Nephron progenitor cell (in vitro differentiated cells): ENCODE measurements at regions not wholly inside any gene's neighbourhood (a gene's known extent, or its start where the extent isn't known, plus 50 kb on each side); places are given as distances from the start of the nearest gene placed in this dataset.

Experiments used
- DNase-seq: peaks from one replicate; pipeline ENCODE4 v3.0.0; 2021
- H3K27ac Mint-ChIP-seq: 2 replicates; pipeline ENCODE4 v1.8.0; 2021; ENCODE audit warnings: mild to moderate bottlenecking, moderate library complexity, mixed read lengths
- H3K27me3 Mint-ChIP-seq: 2 replicates; pipeline ENCODE4 v1.8.0; 2021; ENCODE audit warnings: mild to moderate bottlenecking, low read depth, mixed read lengths; ENCODE audit not compliant: poor library complexity
- H3K36me3 Mint-ChIP-seq: 2 replicates; pipeline ENCODE4 v1.8.0; 2021; ENCODE audit warnings: low read depth, mixed read lengths
- H3K4me1 Mint-ChIP-seq: 2 replicates; pipeline ENCODE4 v1.8.0; 2021; ENCODE audit warnings: mixed read lengths
- H3K4me3 Mint-ChIP-seq: 2 replicates; pipeline ENCODE4 v1.8.0; 2021; ENCODE audit warnings: mild to moderate bottlenecking, moderate library complexity, mixed read lengths
- H3K9me3 Mint-ChIP-seq: 2 replicates; pipeline ENCODE4 v1.8.0; 2021; ENCODE audit warnings: mild to moderate bottlenecking, moderate library complexity, mixed read lengths
- CTCF ChIP-seq: fragments of 200-600 bp; sonication (generic); IDR thresholded peaks from 2 replicates; pipeline ENCODE4 v1.5.0; 2021; ENCODE audit warnings: antibody characterized with exemption

- peaks cover 6% of the 10 kb centered on the region for H3K4me1 Mint-ChIP-seq
- no peaks in the 10 kb centered on the region for H3K36me3 Mint-ChIP-seq
- peaks cover 12% of the 10 kb centered on the region for H3K27me3 Mint-ChIP-seq
- no peak overlapping the region for H3K27ac Mint-ChIP-seq
- H3K9me3 Mint-ChIP-seq: no peaks in the 10 kb centered on the region
- DNase-seq: no peak
- H3K4me3 Mint-ChIP-seq: no peak overlapping the region
- no peak for TF ChIP-seq CTCF
Measured at GRCh38 chr16:6063526-6063925, 965.9 kb upstream of the EEF2KMT start.

GRCh38 chr16:6059671-6060070 lies 962.1 kb upstream of the EEF2KMT start:
- no peak for DNase-seq

GRCh38 chr16:6057821-6058220 lies 960.2 kb upstream of the EEF2KMT start:
- H3K27ac Mint-ChIP-seq: no peak overlapping the region
- no peaks in the 10 kb centered on the region for H3K27me3 Mint-ChIP-seq
- H3K36me3 Mint-ChIP-seq: no peaks in the 10 kb centered on the region
- H3K4me1 Mint-ChIP-seq: peaks cover 12% of the 10 kb centered on the region
- H3K4me3 Mint-ChIP-seq: no peak overlapping the region
- DNase-seq: no peak
- no peak for TF ChIP-seq CTCF
- H3K9me3 Mint-ChIP-seq: no peaks in the 10 kb centered on the region

More at GRCh38 chr16:6059671-6060070, 962.1 kb upstream of the EEF2KMT start:
- Mint-ChIP-seq H3K4me3 (no peak overlapping the region), H3K27ac (no peak overlapping the region), H3K27me3 (no peaks in the 10 kb centered on the region), H3K36me3 (no peaks in the 10 kb centered on the region), H3K4me1 (peaks cover 12% of the 10 kb centered on the region), H3K9me3 (no peaks in the 10 kb centered on the region)
- TF ChIP-seq CTCF: no peak

- Mint-ChIP-seq H3K27ac (no peak overlapping the region), H3K27me3 (peaks cover 18% of the 10 kb centered on the region), H3K4me1 (no peaks in the 10 kb centered on the region)
Measured at GRCh38 chr16:6048017-6048416, 950.4 kb upstream of the EEF2KMT start.

GRCh38 chr16:6047325-6047724 lies 949.7 kb upstream of the EEF2KMT start:
- no peak overlapping the region for H3K27ac Mint-ChIP-seq

More at GRCh38 chr16:6048017-6048416, 950.4 kb upstream of the EEF2KMT start:
- no peaks in the 10 kb centered on the region for H3K9me3 Mint-ChIP-seq
- H3K36me3 Mint-ChIP-seq: no peaks in the 10 kb centered on the region
- TF ChIP-seq CTCF: no peak
- no peak overlapping the region for H3K4me3 Mint-ChIP-seq
- no peak for DNase-seq

More at GRCh38 chr16:6047325-6047724, 949.7 kb upstream of the EEF2KMT start:
- Mint-ChIP-seq H3K4me3 (no peak overlapping the region), H3K27me3 (peaks cover 18% of the 10 kb centered on the region), H3K9me3 (no peaks in the 10 kb centered on the region), H3K4me1 (no peaks in the 10 kb centered on the region), H3K36me3 (no peaks in the 10 kb centered on the region)
- DNase-seq: no peak
- TF ChIP-seq CTCF: no peak
